ENCODE measurements at regions not wholly inside any gene's neighbourhood (a gene's known extent, or its start where the extent isn't known, plus 50 kb on each side); places are given as distances from the start of the nearest gene placed in this dataset.

- Histone ChIP-seq H3K9me3 (ENCODE audit: low read length) (no peaks in the 10 kb centered on the region), H3K9ac (ENCODE audit: insufficient read depth, low read depth, low read length) (no peak overlapping the region), H3K4me3 (replicated peaks in 1 of 3; ENCODE audit: insufficient read depth in 1 of 3, low read depth in 2 of 3, low read length in 3 of 3) (no peak overlapping the region), H2AFZ (ENCODE audit: low read length) (no peak overlapping the region), H3K4me2 (ENCODE audit: low read depth, low read length) (no peak overlapping the region), H3K79me2 (ENCODE audit: insufficient read depth, low read length) (no peaks in the 10 kb centered on the region), H3K27me3 (ENCODE audit: control insufficient read depth in 1 of 2, insufficient read depth in 2 of 2, low read length in 2 of 2) (no peaks in the 10 kb centered on the region), H3K36me3 (replicated peaks in 1 of 2; ENCODE audit: control insufficient read depth in 1 of 2, insufficient read depth in 2 of 2, low read length in 2 of 2) (no peaks in the 10 kb centered on the region), H4K20me1 (ENCODE audit: insufficient read depth, low read length) (no peaks in the 10 kb centered on the region), H3K27ac (ENCODE audit: extremely low read length, insufficient read depth, low read length) (no peak overlapping the region), H3K4me1 (ENCODE audit: insufficient read depth, low read length) (no peaks in the 10 kb centered on the region)
- no peak for DNase-seq (ENCODE audit: low spot score)
- intact Hi-C loops (cut with micrococcal nuclease; ENCODE audit: unreplicated experiment) = no loop called here
- CTCF ChIA-PET (ENCODE audit: low intra/inter-chr PET ratio, low total read pairs) = no interaction called here
- BruUV-seq (replicated peaks) = no TSS peak
- TF ChIP-seq, protein P1, sequence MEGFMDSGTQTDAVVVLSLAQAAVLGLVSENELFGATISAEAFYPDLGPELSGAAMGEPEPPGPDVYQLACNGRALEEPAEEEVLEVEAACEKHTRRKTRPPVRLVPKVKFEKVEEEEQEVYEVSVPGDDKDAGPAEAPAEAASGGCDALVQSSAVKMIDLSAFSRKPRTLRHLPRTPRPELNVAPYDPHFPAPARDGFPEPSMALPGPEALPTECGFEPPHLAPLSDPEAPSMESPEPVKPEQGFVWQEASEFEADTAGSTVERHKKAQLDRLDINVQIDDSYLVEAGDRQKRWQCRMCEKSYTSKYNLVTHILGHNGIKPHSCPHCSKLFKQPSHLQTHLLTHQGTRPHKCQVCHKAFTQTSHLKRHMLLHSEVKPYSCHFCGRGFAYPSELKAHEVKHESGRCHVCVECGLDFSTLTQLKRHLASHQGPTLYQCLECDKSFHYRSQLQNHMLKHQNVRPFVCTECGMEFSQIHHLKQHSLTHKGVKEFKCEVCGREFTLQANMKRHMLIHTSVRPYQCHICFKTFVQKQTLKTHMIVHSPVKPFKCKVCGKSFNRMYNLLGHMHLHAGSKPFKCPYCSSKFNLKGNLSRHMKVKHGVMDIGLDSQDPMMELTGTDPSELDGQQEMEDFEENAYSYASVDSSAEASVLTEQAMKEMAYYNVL (CRISPR knock-in tag; IDR thresholded peaks at IDR 0.05; ENCODE audit: borderline replicate concordance) = no peak
- TF ChIP-seq ESRRA (CRISPR knock-in tag; IDR thresholded peaks at IDR 0.05; ENCODE audit: low read depth) (no peak), ZNF180 (CRISPR knock-in tag; IDR thresholded peaks at IDR 0.05; ENCODE audit: borderline replicate concordance, low read depth) (no peak), NR1H2 (CRISPR knock-in tag; IDR thresholded peaks at IDR 0.05; ENCODE audit: borderline replicate concordance, low read depth) (no peak), ARNT (IDR thresholded peaks at IDR 0.05) (no peak), MATR3 (CRISPR knock-in tag; IDR thresholded peaks at IDR 0.05) (no peak), KLF15 (CRISPR knock-in tag; IDR thresholded peaks at IDR 0.05; ENCODE audit: borderline replicate concordance) (no peak)
- POLR2A ChIA-PET = no interaction called here
- no peak for FAIRE-seq
- in situ Hi-C loops (cut with HindIII; ENCODE audit: extremely low pct_ligation_motif_present, low pct_unique_long_range_greater_than_20kb) = no loop called here
- no peak for ATAC-seq
Observed at GRCh38 chr9:29648601-29649000, 2075.3 kb upstream of the C9orf72 start.
